ENCODE measurements at regions not wholly inside any gene's neighbourhood (a gene's known extent, or its start where the extent isn't known, plus 50 kb on each side); places are given as distances from the start of the nearest gene placed in this dataset.

DNA sequence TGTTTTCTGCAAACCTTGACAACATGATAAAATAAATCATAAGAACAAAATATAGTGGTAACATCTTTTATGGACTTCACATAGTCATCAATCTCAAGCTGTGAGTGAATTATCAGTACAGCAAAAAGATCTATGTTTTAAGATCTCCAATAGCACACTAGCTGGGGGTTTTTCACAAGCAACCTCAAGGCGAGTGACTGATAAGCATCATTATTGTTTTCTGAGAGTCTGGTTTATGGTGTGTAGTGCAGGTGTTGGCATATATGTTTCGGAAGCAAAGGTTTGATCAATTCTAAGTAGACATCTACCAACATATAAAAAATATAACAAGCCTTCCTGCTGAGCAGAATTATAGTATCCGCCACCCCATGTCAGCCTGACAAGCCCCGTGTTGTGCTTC lies 403.8 kb upstream of the MGMT start (continued):
- TF ChIP-seq ZBTB33 (IDR thresholded peaks at IDR 0.05; ENCODE audit: extremely low read depth, insufficient replicate concordance, low read length) (no peak), RAD21 (IDR thresholded peaks at IDR 0.05; ENCODE audit: low read depth) (no peak), ELF1 (IDR thresholded peaks at IDR 0.05; ENCODE audit: borderline replicate concordance, low read depth) (no peak), EZH2phosphoT487 (IDR thresholded peaks at IDR 0.05; ENCODE audit: borderline replicate concordance) (no peak), SP1 (IDR thresholded peaks at IDR 0.05; ENCODE audit: low read depth) (no peak), CEBPB (IDR thresholded peaks at IDR 0.05; ENCODE audit: low read depth) (no peak), SRF (IDR thresholded peaks at IDR 0.05; ENCODE audit: low read depth) (no peak), POLR2A (IDR thresholded peaks at IDR 0.05; ENCODE audit: borderline replicate concordance, extremely low read depth, insufficient read depth, insufficient read length) (no peak), FOSL1 (IDR thresholded peaks at IDR 0.05; ENCODE audit: low read depth) (no peak)
- TF ChIP-seq, protein P1, sequence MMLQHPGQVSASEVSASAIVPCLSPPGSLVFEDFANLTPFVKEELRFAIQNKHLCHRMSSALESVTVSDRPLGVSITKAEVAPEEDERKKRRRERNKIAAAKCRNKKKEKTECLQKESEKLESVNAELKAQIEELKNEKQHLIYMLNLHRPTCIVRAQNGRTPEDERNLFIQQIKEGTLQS (IDR thresholded peaks at IDR 0.05) = no peak

DNA sequence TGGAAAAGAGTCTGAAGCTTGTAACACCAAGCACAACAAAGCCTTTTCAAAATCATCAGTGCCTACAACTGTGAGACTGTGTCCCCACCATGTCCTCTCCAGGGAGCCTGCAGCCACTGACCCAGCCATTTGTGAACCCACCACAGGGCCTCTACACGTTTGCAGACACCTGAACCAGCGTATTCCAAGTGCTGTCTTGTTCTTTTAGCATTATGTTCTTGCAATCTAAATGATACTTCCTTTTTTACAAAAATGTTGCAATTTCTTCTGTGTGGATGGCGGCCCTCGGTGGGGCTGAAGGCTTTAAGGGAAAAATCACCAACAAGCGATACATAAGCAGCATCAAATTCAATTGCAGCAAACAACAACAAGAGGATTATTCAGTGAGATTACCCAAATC lies 403.2 kb upstream of the MGMT start:
- POLR2A ChIA-PET = no interaction called here
- Histone ChIP-seq H3K4me2 (ENCODE audit: low read length) (no peak overlapping the region), H3K9me3 (ENCODE audit: control insufficient read depth in 1 of 2, insufficient read depth in 1 of 2, low read depth in 1 of 2, low read length in 2 of 2) (peaks cover 0 to 18% of the 10 kb centered on the region in 2 experiments; a peak in 2 of 4 replicates), H3K4me1 (ENCODE audit: control insufficient read depth in 1 of 2, insufficient read depth in 2 of 2, low read length in 2 of 2) (no peaks in the 10 kb centered on the region), H3K36me3 (ENCODE audit: control insufficient read depth in 1 of 2, insufficient read depth in 2 of 2, low read length in 2 of 2) (no peaks in the 10 kb centered on the region), H3K79me2 (ENCODE audit: insufficient read depth, low read length) (no peaks in the 10 kb centered on the region), H3K9me2 (ENCODE audit: insufficient read depth) (no peaks in the 10 kb centered on the region), H2AFZ (ENCODE audit: low read depth, low read length, poor library complexity, severe bottlenecking) (no peak overlapping the region), H3K9ac (ENCODE audit: low read length) (no peak overlapping the region), H3K4me3 (replicated peaks in 1 of 2; ENCODE audit: low read depth in 1 of 2, low read length in 2 of 2) (no peak overlapping the region), H3K27me3 (ENCODE audit: insufficient read depth, low read length) (no peaks in the 10 kb centered on the region), H4K20me1 (ENCODE audit: insufficient read depth) (no peaks in the 10 kb centered on the region), H3K27ac (ENCODE audit: low read depth, low read length) (no peak overlapping the region)
- no TSS peak for BruUV-seq (replicated peaks)
- ATAC-seq (no peak), DNase-seq (ENCODE audit: low read depth, low spot score) (no peak)
- TF ChIP-seq JUND (IDR thresholded peaks at IDR 0.05) = no peak
- no peak for TF ChIP-seq SRF (IDR thresholded peaks at IDR 0.05; ENCODE audit: low read depth)
- no peak for TF ChIP-seq EZH2 (IDR thresholded peaks at IDR 0.05)
- no peak for TF ChIP-seq TCF7L2 (IDR thresholded peaks at IDR 0.05; ENCODE audit: borderline replicate concordance, extremely low read depth, insufficient read depth, insufficient read length)
- TF ChIP-seq SIN3A (IDR thresholded peaks at IDR 0.05; ENCODE audit: low read depth) = no peak
- TF ChIP-seq ELF1 (IDR thresholded peaks at IDR 0.05; ENCODE audit: borderline replicate concordance, low read depth) = no peak
- no peak for TF ChIP-seq REST (IDR thresholded peaks at IDR 0.05; ENCODE audit: low read depth)
- no peak for TF ChIP-seq ZNF274 (IDR thresholded peaks at IDR 0.05; ENCODE audit: low read depth, low read length)
- no peak for TF ChIP-seq EZH2phosphoT487 (IDR thresholded peaks at IDR 0.05; ENCODE audit: borderline replicate concordance)
- TF ChIP-seq EGR1 (IDR thresholded peaks at IDR 0.05; ENCODE audit: low read depth) = no peak
- TF ChIP-seq CBX3 (IDR thresholded peaks at IDR 0.05; ENCODE audit: low read depth) = no peak
- no peak for TF ChIP-seq RAD21 (IDR thresholded peaks at IDR 0.05; ENCODE audit: low read depth)
- no peak for TF ChIP-seq CEBPB (IDR thresholded peaks at IDR 0.05; ENCODE audit: low read depth)
- RAD21 ChIA-PET (ENCODE audit: low non-redundant PET in 1 of 2, low total read pairs in 2 of 2, uncharacterized antibody in 2 of 2, unreplicated experiment in 2 of 2) = no interaction called here
- CTCF ChIA-PET = no interaction called here
- intact Hi-C loops (cut with micrococcal nuclease) = no loop called here
